ENCODE measurements at regions not wholly inside any gene's neighbourhood (a gene's known extent, or its start where the extent isn't known, plus 50 kb on each side); places are given as distances from the start of the nearest gene placed in this dataset.
A peak's percentile ranks its signal among the peaks of the same experiment; 100 is the strongest.
"Not testable (repeated sequence)": the region's sequence is repeated elsewhere in the genome, so short reads cannot be mapped to it uniquely, and the experiment has no call there.

- peak; percentile 55 to 69 for TF ChIP-seq CTCF (IDR thresholded peaks at IDR 0.05; ENCODE audit: extremely low read depth in 1 of 2, insufficient read depth in 1 of 2, low read depth in 1 of 2, low read length in 2 of 2)
- TF ChIP-seq MAX (IDR thresholded peaks at IDR 0.05; ENCODE audit: insufficient read depth, insufficient read length), result no peak
- Histone ChIP-seq H3K4me3 (replicated peaks in 1 of 3; ENCODE audit: insufficient read depth in 1 of 3, low read depth in 1 of 3, low read length in 3 of 3) (no peak overlapping the region), H3K36me3 (ENCODE audit: control insufficient read depth in 2 of 2, extremely low read depth in 1 of 2, insufficient read depth in 2 of 2, low read length in 2 of 2) (no peaks in the 10 kb centered on the region), H3K4me2 (ENCODE audit: insufficient read depth, low read length) (no peak overlapping the region), H3K27ac (ENCODE audit: insufficient read depth, low read depth, low read length) (no peak overlapping the region), H3K79me2 (ENCODE audit: control insufficient read depth, insufficient read depth, low read length) (no peaks in the 10 kb centered on the region), H3K9me1 (replicated peaks; ENCODE audit: control insufficient read depth, extremely low read depth, insufficient read depth, low read length) (no peaks in the 10 kb centered on the region), H3K9me3 (replicated peaks; ENCODE audit: control insufficient read depth, insufficient read depth, low read length) (no peaks in the 10 kb centered on the region), H3K27me3 (ENCODE audit: control insufficient read depth in 2 of 2, insufficient read depth in 2 of 2, low read length in 2 of 2) (peaks cover 3 to 7% of the 10 kb centered on the region in 2 experiments), H4K20me1 (replicated peaks; ENCODE audit: control insufficient read depth, extremely low read depth, insufficient read depth, low read length) (no peaks in the 10 kb centered on the region), H2AFZ (ENCODE audit: low read depth, low read length) (no peak overlapping the region), H3K4me1 (ENCODE audit: control insufficient read depth, extremely low read depth, insufficient read depth, low read length) (no peaks in the 10 kb centered on the region), H3K9ac (replicated peaks; ENCODE audit: extremely low read depth, insufficient read depth, low read length) (no peak overlapping the region)
- FAIRE-seq (peak; percentile 80), DNase-seq (ENCODE audit: low read depth, low spot score) (peak; percentile 78)
- intact Hi-C loops (cut with micrococcal nuclease) (loop anchor here (1.0 to 10.0 kb wide), 4 partner anchors 59 to 781 kb away; partner anchors contain the start of gene SEPTIN7), dilution Hi-C loops (cut with MboI; ENCODE audit: extremely low pct_ligation_motif_present, low sequenced_read_pairs) (no loop called here)
- CTCF ChIA-PET, result interaction anchor here (0.6 to 3.6 kb wide), 43 partner anchors 8 to 1206 kb away, joined by 3 to 73 read pairs (median 4); no protein-coding TSS in a partner anchor
- POLR2A ChIA-PET, result no interaction called here
- BruUV-seq (replicated peaks), result no TSS peak
These were observed 175.1 kb downstream of the SEPTIN7 start for GRCh38 chr7:35975851-35976454.

GRCh38 chr7:35978816-35979640 lies 174.0 kb upstream of the EEPD1 start:
- dilution Hi-C loops (cut with MboI; ENCODE audit: extremely low pct_ligation_motif_present, low sequenced_read_pairs); BruUV-seq (replicated peaks); H3K27me3 ChIP-seq (ENCODE audit: control insufficient read depth in 2 of 2, insufficient read depth in 2 of 2, low read length in 2 of 2); FAIRE-seq; H3K9me3 ChIP-seq (replicated peaks; ENCODE audit: control insufficient read depth, insufficient read depth, low read length); H3K36me3 ChIP-seq (ENCODE audit: control insufficient read depth in 2 of 2, extremely low read depth in 1 of 2, insufficient read depth in 2 of 2, low read length in 2 of 2); H3K9me1 ChIP-seq (replicated peaks; ENCODE audit: control insufficient read depth, extremely low read depth, insufficient read depth, low read length); H3K4me2 ChIP-seq (ENCODE audit: insufficient read depth, low read length); H3K4me3 ChIP-seq (replicated peaks in 1 of 3; ENCODE audit: insufficient read depth in 1 of 3, low read depth in 1 of 3, low read length in 3 of 3); H3K79me2 ChIP-seq (ENCODE audit: control insufficient read depth, insufficient read depth, low read length); POLR2A ChIA-PET; H2AFZ ChIP-seq (ENCODE audit: low read depth, low read length); H3K9ac ChIP-seq (replicated peaks; ENCODE audit: extremely low read depth, insufficient read depth, low read length); H3K4me1 ChIP-seq (ENCODE audit: control insufficient read depth, extremely low read depth, insufficient read depth, low read length); DNase-seq (ENCODE audit: low read depth, low spot score); H4K20me1 ChIP-seq (replicated peaks; ENCODE audit: control insufficient read depth, extremely low read depth, insufficient read depth, low read length); H3K27ac ChIP-seq (ENCODE audit: insufficient read depth, low read depth, low read length): not testable (repeated sequence)
- intact Hi-C loops (cut with micrococcal nuclease), result loop anchor here (10.0 kb wide), 2 partner anchors 174 to 784 kb away; partner anchors contain the start of gene SEPTIN7
- CTCF ChIA-PET, result interaction anchor here (1.2 to 3.8 kb wide), 6 partner anchors 8 to 345 kb away, joined by 3 to 73 read pairs (median 9); no protein-coding TSS in a partner anchor

Data from endothelial cell of umbilical vein (primary cell).